Esophagus muscularis mucosa (tissue), 2 donors: ENCODE measurements at regions not wholly inside any gene's neighbourhood (a gene's known extent, or its start where the extent isn't known, plus 50 kb on each side); places are given as distances from the start of the nearest gene placed in this dataset.

Experiments
- POLR2A ChIP-seq: fragments of 450-650 bp; IDR thresholded peaks from one replicate; pipeline ENCODE4 v1.6.1; 2017; ENCODE audit warnings: antibody characterized with exemption, moderate library complexity, mild to moderate bottlenecking, low read depth
- POLR2AphosphoS5 ChIP-seq, 2 donors: sonication (generic); formaldehyde crosslinking; IDR thresholded peaks; one replicate each; pipeline ENCODE4 v1.6.1; 2017; ENCODE audit warnings: antibody characterized with exemption in 2 of 2

DNA sequence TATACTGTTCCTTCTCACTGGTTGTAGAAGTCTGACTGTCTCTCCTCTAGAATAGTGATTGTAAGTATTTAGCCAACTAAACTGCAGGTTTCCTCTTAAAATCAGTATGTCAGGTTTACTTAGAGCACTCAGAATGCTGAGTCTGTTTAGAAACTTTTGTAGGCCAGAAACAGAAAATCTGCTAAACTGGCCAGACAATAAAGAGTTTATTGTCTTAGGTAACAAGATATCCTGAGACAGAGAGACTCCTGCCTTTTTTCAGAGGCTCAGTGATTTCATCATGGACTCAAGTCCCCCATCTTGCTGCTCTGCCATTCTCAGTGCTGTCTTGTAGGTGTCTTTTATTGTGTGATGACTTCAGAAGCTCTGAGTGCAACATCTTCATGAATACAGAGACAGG, 279.0 kb downstream of the MFSD1 start:
- no peak for TF ChIP-seq POLR2A
- TF ChIP-seq POLR2AphosphoS5 (IDR thresholded peaks at IDR 0.05), result no peak
